GM23248 (cell line): ENCODE measurements at regions not wholly inside any gene's neighbourhood (a gene's known extent, or its start where the extent isn't known, plus 50 kb on each side); places are given as distances from the start of the nearest gene placed in this dataset.

ENCODE experiments used
- EZH2 ChIP-seq: fragments of 200-600 bp; sonication (generic); IDR thresholded peaks from 2 replicates; pipeline ENCODE4 v1.6.1; 2018; ENCODE audit warnings: antibody characterized with exemption, mild to moderate bottlenecking; ENCODE audit not compliant: insufficient read depth, poor library complexity, severe bottlenecking
- EZH2phosphoT487 ChIP-seq: fragments of 200-600 bp; sonication (generic); IDR thresholded peaks from 2 replicates; pipeline ENCODE4 v1.6.1; 2018; ENCODE audit warnings: antibody characterized with exemption, moderate library complexity, mild to moderate bottlenecking, low read depth; ENCODE audit not compliant: insufficient read depth

DNA sequence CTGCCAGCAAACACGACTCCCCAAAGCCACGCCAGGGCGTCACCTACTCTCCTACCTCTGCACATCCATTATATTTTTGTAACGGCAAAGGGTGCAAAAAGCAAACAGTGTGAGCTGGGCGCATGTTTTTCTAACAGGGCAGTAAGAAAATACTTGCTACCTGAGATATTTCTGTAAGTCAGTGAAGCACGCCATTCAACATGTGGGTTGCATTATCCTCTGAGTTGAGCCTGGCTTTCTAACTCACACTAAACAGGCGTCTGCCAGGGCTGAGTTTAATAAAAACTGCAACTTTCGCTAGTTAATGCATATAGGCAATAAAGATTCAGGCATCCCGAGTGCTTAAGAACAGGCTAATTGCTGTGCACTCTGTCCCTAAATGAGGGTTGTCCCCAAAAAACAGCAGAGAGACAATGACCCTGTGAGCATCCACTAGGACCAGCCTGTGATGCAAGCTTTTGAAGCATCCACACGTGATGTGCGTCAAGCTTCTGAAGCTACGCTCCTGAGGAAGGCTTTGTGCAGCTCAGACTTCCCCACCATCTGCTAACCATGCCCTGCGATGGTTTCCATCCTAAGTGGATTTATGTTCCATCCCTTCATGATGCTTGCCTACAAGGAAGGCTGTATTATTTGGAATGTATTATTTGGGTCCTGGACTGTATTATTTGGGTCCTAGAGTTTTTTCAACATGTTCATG is 70.0 kb upstream of the SIM2 start:
- TF ChIP-seq EZH2: no peak
- TF ChIP-seq EZH2phosphoT487: no peak
